Mucosa of descending colon (tissue), 3 donors: ENCODE measurements at regions not wholly inside any gene's neighbourhood (a gene's known extent, or its start where the extent isn't known, plus 50 kb on each side); places are given as distances from the start of the nearest gene placed in this dataset.

Source experiments
- ATAC-seq: fragments of 200-7000 bp; cut with Tn5 transposase; one replicate; pipeline ENCODE4 v1.9.1; 2020; ENCODE audit warnings: mild to moderate bottlenecking, moderate library complexity
- DNase-seq, 3 donors: peaks; one replicate each; pipeline ENCODE4 v3.0.0-alpha.2; 2020
- H3K36me3 ChIP-seq: fragments of 200-600 bp; one replicate; pipeline ENCODE4 v1.8.0; 2021; ENCODE audit warnings: low read depth, mild to moderate bottlenecking
- H3K4me1 ChIP-seq: fragments of 200-600 bp; one replicate; pipeline ENCODE4 v1.8.0; 2021; ENCODE audit warnings: low read depth, mild to moderate bottlenecking
- H3K4me3 ChIP-seq: fragments of 200-600 bp; one replicate; pipeline ENCODE4 v1.8.0; 2021; ENCODE audit warnings: mild to moderate bottlenecking
- H3K9me3 ChIP-seq: fragments of 200-600 bp; one replicate; pipeline ENCODE4 v1.8.0; 2021; ENCODE audit warnings: mild to moderate bottlenecking
- CTCF ChIP-seq: fragments of 200-600 bp; IDR thresholded peaks from one replicate; pipeline ENCODE4 v1.8.0; 2022; ENCODE audit warnings: antibody characterized with exemption, mild to moderate bottlenecking
- intact Hi-C, 2 donors: fragments of 100-400 bp; cut with DNase I in 1 of 2; cut with micrococcal nuclease in 1 of 2; formaldehyde crosslinking; loops; one replicate each; pipeline versions ENCODE4 v1.11.0 to v1.11.1; 2022; cut with DNase I, micrococcal nuclease
- donor health status: DM: no; HTN: no; CAD: no; lungs with moderate emphysema.
- donor health status: DM: no; HTN: no; CAD: no.
- donor health status: DM: no; HTN: yes; CAD: no.

GRCh38 chr16:6104428-6104827 is 1006.8 kb upstream of the EEF2KMT start:
- DNase-seq (no peak), ATAC-seq (no peak)
- intact Hi-C loops, result no loop called here
- Histone ChIP-seq H3K36me3 (no peaks in the 10 kb centered on the region), H3K9me3 (no peaks in the 10 kb centered on the region), H3K4me1 (no peaks in the 10 kb centered on the region), H3K4me3 (no peak overlapping the region)
- no peak for TF ChIP-seq CTCF

GRCh38 chr16:6103561-6103960 is 1006.0 kb upstream of the EEF2KMT start:
- no peaks in the 10 kb centered on the region for H3K36me3 ChIP-seq
- ATAC-seq, result no peak

GRCh38 chr16:6099102-6099501 is 1001.5 kb upstream of the EEF2KMT start:
- ATAC-seq (no peak), DNase-seq (no peak)
- Histone ChIP-seq H3K36me3 (no peaks in the 10 kb centered on the region), H3K4me3 (no peak overlapping the region), H3K9me3 (no peaks in the 10 kb centered on the region), H3K4me1 (no peaks in the 10 kb centered on the region)
- intact Hi-C loops, result no loop called here
- no peak for TF ChIP-seq CTCF

More at GRCh38 chr16:6103561-6103960, 1006.0 kb upstream of the EEF2KMT start:
- Histone ChIP-seq H3K4me1 (no peaks in the 10 kb centered on the region), H3K9me3 (no peaks in the 10 kb centered on the region), H3K4me3 (no peak overlapping the region)
- no peak for TF ChIP-seq CTCF
- intact Hi-C loops, result no loop called here
- DNase-seq, result no peak

GRCh38 chr16:6096931-6097670 is 999.5 kb upstream of the EEF2KMT start:
- intact Hi-C loops, result no loop called here
- no peaks in the 10 kb centered on the region for H3K4me1 ChIP-seq
- peaks cover 4% of the 10 kb centered on the region for H3K9me3 ChIP-seq
- H3K4me3 ChIP-seq, result no peak overlapping the region
- no peak for ATAC-seq
- DNase-seq, result no peak
- no peaks in the 10 kb centered on the region for H3K36me3 ChIP-seq
- TF ChIP-seq CTCF, result no peak

DNA sequence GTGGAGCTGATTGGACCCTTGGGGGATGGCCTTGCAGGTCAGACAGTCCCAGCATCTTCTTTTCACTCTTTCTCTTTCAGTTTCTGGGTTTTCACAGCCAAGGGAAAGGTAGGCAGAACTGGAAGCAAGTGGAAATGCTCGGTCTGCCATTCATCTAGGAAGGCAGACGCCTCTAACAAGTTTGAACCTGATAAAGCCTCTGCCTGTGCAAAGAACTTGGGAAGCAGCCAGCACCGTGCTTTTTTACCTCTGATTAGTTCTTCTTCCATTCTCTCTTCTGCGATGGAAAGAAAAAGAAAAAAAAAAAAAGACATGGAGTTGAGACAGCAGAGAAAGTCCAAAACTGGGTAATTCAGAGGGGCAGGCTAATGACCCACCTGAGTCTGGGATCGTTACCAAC is 997.8 kb upstream of the EEF2KMT start:
- no peaks in the 10 kb centered on the region for H3K4me1 ChIP-seq
- DNase-seq (no peak), ATAC-seq (no peak)
- peaks cover 4% of the 10 kb centered on the region for H3K9me3 ChIP-seq
- intact Hi-C loops, result no loop called here
- no peaks in the 10 kb centered on the region for H3K36me3 ChIP-seq
- TF ChIP-seq CTCF, result no peak
- no peak overlapping the region for H3K4me3 ChIP-seq

DNA sequence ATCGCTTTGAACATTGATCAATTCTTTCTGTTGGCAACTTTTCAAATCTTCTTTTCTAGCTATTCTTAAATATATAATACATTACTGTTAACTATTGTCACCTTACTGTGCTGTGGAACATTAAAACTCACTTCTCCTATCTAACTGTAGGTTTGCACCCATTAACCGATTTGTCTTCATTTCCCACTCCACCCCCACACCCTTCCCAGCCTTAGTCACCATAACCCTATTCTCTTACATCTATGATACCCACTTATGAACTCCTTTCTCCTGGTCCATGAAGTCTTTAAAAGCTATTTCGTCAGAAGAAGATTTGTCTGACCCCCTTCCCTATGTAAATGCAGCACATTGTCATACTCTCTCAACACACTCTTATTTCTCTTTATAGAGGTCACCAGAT is 993.4 kb upstream of the EEF2KMT start:
- H3K9me3 ChIP-seq, result peaks cover 4% of the 10 kb centered on the region
- no peak overlapping the region for H3K4me3 ChIP-seq
- no peak for TF ChIP-seq CTCF
- intact Hi-C loops, result no loop called here
- ATAC-seq (no peak), DNase-seq (no peak)
- no peaks in the 10 kb centered on the region for H3K4me1 ChIP-seq
- H3K36me3 ChIP-seq, result no peaks in the 10 kb centered on the region
